ENCODE measurements at regions not wholly inside any gene's neighbourhood (a gene's known extent, or its start where the extent isn't known, plus 50 kb on each side); places are given as distances from the start of the nearest gene placed in this dataset.
"Not testable (repeated sequence)": the region's sequence is repeated elsewhere in the genome, so short reads cannot be mapped to it uniquely, and the experiment has no call there.

DNA sequence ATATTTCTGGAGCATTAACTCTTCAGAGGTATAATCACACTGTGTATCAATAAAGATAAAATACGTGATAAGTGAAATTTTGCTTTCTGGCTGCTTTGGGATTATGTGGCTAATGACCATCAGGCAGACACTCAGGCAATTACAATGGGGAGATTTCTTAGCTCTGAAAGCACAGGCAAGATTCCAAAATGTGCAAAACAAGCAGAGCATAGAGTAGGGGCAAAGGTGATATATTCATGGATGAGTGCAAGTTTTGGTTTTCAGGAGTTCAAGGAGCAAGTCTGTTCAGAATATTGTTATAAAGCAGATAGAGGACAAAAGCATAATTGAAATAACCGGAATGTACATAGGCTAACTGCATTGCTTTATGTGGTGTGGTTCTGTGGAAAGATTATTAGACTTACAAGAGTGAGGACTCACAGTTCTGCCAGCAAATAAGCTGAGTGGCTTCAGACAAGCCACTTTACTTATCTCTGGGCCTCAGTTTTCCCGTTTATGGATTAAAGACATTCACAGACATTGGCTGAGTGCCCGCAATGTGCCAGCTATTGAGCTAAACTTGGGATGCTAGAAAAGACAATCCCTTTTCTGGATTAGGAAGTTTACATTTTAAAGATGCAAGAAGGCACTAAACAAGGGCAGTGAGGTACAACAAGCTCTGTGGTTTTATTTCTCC, 945.6 kb upstream of the ARRDC3 start:
- no peak overlapping the region for H3K4me3 ChIP-seq (replicated peaks; ENCODE audit: low read depth, low read length)
- no peak for TF ChIP-seq CTCF (IDR thresholded peaks at IDR 0.05; ENCODE audit: low read length, missing control alignments)
- DNase-seq (ENCODE audit: low read depth), result no peak

GRCh38 chr5:92320446-92320845, 937.3 kb upstream of the ARRDC3 start:
- H3K4me3 ChIP-seq (replicated peaks; ENCODE audit: low read depth, low read length), result no peak overlapping the region
- no peak for TF ChIP-seq CTCF (IDR thresholded peaks at IDR 0.05; ENCODE audit: low read length, missing control alignments)
- DNase-seq (ENCODE audit: low read depth), result no peak

DNA sequence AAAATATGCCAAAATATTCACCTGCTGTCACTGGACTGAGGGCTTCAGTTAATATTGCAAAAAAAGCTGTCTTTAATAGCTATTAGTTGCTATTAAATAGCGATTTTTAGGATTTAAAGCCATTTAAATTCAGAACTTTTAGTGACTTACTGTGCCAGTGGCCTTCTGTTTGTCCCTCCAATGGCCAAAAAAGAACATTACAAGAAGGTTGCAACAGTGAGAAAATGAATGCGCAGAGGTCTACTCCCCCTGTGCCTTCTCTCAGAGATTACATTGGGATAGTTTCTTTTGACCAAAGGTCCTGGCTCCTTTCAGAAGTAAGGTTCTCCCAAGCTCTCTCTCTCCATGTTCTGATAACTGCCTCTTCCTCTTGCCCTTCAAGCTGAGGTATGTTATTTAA, 930.3 kb upstream of the ARRDC3 start:
- H3K4me3 ChIP-seq (replicated peaks; ENCODE audit: low read depth, low read length), result no peak overlapping the region
- DNase-seq (ENCODE audit: low read depth), result no peak
- no peak for TF ChIP-seq CTCF (IDR thresholded peaks at IDR 0.05; ENCODE audit: low read length, missing control alignments)

- peak; percentile 65 for DNase-seq (ENCODE audit: low read depth)
- H3K4me3 ChIP-seq (replicated peaks; ENCODE audit: low read depth, low read length), result no peak overlapping the region
Measured at GRCh38 chr5:92309336-92309991, 926.3 kb upstream of the ARRDC3 start.

DNA sequence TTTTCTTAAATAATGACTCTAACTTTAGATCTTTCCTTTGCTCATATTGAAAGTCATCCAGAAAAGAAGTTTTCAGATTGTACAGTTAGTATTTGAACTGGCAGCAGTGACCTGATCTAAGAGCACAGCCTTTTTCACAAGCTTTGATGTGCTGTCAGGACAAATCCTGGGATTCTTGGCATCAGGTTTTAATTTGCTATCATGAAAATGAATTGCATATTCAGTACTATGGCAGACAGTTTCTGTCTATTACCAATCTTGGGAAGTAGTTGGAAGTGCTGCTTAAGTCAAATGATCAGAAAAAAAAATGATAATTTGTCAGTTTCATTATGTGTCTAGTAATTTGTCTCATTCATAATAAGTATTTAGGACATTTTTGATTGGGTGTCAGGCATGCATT, 925.6 kb upstream of the ARRDC3 start:
- TF ChIP-seq CTCF (IDR thresholded peaks at IDR 0.05; ENCODE audit: low read length, missing control alignments), result no peak
- DNase-seq (ENCODE audit: low read depth), result no peak
- H3K4me3 ChIP-seq (replicated peaks; ENCODE audit: low read depth, low read length), result no peak overlapping the region

More at GRCh38 chr5:92309336-92309991, 926.3 kb upstream of the ARRDC3 start:
- TF ChIP-seq CTCF (IDR thresholded peaks at IDR 0.05; ENCODE audit: low read length, missing control alignments), result peak; percentile 55

- H3K4me3 ChIP-seq (replicated peaks; ENCODE audit: low read depth, low read length); DNase-seq (ENCODE audit: low read depth): not testable (repeated sequence)
Measured at GRCh38 chr5:92302356-92302755, 919.2 kb upstream of the ARRDC3 start.

DNA sequence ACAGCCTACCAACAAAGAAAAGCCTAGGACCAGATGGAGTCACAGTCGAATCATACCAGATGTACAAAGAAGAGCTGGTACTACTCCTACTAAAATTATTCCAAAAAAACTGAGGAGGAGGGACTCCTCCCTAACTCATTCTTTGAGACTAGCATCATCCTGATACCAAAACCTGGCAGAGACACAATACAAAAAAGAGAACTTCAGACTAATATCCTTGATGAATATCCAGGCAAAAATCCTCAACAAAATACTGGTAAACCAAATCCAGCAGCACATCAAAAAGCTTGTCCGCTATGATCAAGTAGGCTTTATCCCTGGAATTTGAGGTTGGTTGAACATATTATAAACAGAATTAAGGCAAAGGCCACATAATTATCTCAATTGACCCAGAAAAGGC, 900.4 kb upstream of the ARRDC3 start:
- TF ChIP-seq CTCF (IDR thresholded peaks at IDR 0.05; ENCODE audit: low read length, missing control alignments), result no peak
- no peak overlapping the region for H3K4me3 ChIP-seq (replicated peaks; ENCODE audit: low read depth, low read length)
- DNase-seq (ENCODE audit: low read depth), result no peak

- DNase-seq (ENCODE audit: low read depth); H3K4me3 ChIP-seq (replicated peaks; ENCODE audit: low read depth, low read length): not testable (repeated sequence)
Measured at GRCh38 chr5:92271750-92272149, 888.6 kb upstream of the ARRDC3 start.
